ENCODE measurements at regions not wholly inside any gene's neighbourhood (a gene's known extent, or its start where the extent isn't known, plus 50 kb on each side); places are given as distances from the start of the nearest gene placed in this dataset.

DNA sequence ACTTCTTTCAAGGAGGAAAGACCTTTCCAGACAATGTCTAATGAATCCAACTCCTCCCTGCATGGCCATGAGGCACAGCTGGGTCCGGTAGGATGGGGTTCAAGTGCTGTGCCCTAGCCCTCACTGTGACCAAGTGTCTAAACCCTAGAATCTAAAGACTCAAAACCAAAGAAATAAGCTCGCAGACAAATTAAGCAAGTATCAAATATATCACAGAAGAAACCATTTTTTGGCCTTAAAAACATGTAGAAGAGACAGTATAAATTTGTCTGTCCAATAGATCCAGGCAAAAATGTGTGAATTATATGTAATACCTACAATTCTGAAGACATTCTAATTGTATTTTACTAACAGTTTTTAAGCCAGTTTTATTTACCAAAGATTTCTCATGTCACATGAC is 56.4 kb upstream of the WDR17 start:
- WGBS, 2 donors, result 68 to 75% methylated on average over 2 of the region's 2 CpGs
- intact Hi-C loops (cut with DNase I), result no loop called here
- Histone ChIP-seq H3K36me3 (replicated peaks in 1 of 2; ENCODE audit: insufficient read depth in 1 of 2, low read depth in 2 of 2) (no peaks in the 10 kb centered on the region), H3K4me3 (no peak overlapping the region), H3K27ac (no peak overlapping the region), H3K9me3 (no peaks in the 10 kb centered on the region), H3K4me1 (no peaks in the 10 kb centered on the region), H3K27me3 (no peaks in the 10 kb centered on the region)
- TF ChIP-seq, protein P1, sequence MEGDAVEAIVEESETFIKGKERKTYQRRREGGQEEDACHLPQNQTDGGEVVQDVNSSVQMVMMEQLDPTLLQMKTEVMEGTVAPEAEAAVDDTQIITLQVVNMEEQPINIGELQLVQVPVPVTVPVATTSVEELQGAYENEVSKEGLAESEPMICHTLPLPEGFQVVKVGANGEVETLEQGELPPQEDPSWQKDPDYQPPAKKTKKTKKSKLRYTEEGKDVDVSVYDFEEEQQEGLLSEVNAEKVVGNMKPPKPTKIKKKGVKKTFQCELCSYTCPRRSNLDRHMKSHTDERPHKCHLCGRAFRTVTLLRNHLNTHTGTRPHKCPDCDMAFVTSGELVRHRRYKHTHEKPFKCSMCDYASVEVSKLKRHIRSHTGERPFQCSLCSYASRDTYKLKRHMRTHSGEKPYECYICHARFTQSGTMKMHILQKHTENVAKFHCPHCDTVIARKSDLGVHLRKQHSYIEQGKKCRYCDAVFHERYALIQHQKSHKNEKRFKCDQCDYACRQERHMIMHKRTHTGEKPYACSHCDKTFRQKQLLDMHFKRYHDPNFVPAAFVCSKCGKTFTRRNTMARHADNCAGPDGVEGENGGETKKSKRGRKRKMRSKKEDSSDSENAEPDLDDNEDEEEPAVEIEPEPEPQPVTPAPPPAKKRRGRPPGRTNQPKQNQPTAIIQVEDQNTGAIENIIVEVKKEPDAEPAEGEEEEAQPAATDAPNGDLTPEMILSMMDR (IDR thresholded peaks at IDR 0.05), result no peak
- no peak for TF ChIP-seq POLR2A (IDR thresholded peaks at IDR 0.05)
- no peak for DNase-seq
- no peak for ATAC-seq

DNA sequence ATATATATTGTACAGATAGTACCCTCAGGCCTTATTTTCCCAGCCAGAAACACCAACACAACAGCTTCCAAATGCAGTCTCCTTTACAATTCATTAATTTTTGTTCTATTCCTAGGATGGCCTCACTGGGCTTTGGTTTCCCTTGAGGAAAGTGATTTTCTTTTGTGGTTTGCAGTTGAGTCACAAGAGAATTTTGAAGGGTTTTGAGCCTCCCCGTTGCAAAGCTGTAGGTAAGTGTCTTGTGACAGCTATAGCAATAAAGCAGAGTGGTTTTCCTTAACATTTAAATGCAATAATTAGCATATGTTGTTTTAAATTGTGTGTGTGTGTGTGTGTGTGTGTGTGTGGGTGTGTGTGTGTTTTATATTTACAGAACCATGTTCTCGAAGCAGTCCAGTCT is 54.1 kb upstream of the WDR17 start:
- H3K36me3 ChIP-seq (replicated peaks in 1 of 2; ENCODE audit: insufficient read depth in 1 of 2, low read depth in 2 of 2), result no peaks in the 10 kb centered on the region
- DNase-seq (no peak), ATAC-seq (no peak)
- H3K9me3 ChIP-seq, result no peaks in the 10 kb centered on the region
- H3K27ac ChIP-seq, result no peak overlapping the region
- 50 to 51% methylated on average over 2 of the region's 2 CpGs for WGBS, 2 donors
- no peaks in the 10 kb centered on the region for H3K27me3 ChIP-seq
- intact Hi-C loops (cut with DNase I), result no loop called here
- H3K4me1 ChIP-seq, result no peaks in the 10 kb centered on the region
- H3K4me3 ChIP-seq, result no peak overlapping the region
- no peak for TF ChIP-seq POLR2A (IDR thresholded peaks at IDR 0.05)
- TF ChIP-seq, protein P1 (IDR thresholded peaks at IDR 0.05), result no peak

DNA sequence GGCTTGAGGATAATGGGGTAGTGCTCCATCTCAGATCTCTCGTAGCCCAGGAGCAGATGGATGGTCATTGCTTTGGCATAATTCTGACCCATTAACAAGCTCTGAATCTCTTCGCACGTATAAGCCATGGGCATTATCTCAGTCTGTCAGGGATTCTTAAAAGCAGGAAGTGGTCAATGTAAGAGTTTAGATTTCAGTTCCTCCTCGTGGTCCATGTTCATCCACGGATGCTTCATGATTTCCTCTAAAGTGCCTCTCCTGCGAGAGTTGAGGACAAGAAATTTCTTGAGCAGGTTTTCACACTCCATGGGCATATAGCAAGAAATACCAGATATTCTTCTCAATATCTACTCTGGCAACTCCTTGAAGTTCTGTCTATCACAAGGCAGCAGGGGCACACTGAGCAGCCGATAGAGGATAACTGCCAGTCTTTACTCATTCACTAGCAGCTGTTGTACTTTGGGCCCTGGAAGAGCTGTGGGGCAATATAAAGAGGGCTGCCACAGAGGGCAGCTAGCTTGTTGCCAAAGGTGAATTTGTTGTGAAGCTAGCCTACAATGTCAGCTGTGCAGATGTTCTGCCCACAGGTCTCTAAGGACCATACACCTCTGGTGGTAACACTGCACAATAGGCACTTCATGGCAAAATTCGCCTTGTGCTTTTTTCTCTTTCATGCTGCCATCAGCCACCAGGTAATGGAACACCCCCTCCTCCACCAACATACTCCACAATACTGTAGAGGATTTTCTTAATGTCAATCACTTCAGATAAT is 52.0 kb upstream of the WDR17 start:
- Histone ChIP-seq H3K27ac (no peak overlapping the region), H3K9me3 (no peaks in the 10 kb centered on the region), H3K36me3 (replicated peaks in 1 of 2; ENCODE audit: insufficient read depth in 1 of 2, low read depth in 2 of 2) (no peaks in the 10 kb centered on the region), H3K4me3 (no peak overlapping the region), H3K4me1 (no peaks in the 10 kb centered on the region), H3K27me3 (no peaks in the 10 kb centered on the region)
- DNase-seq (no peak), ATAC-seq (no peak)
- TF ChIP-seq POLR2A (IDR thresholded peaks at IDR 0.05), result no peak
- TF ChIP-seq, protein P1 (IDR thresholded peaks at IDR 0.05), result no peak
- WGBS, 2 donors, result 54 to 72% methylated on average over 8 of the region's 8 CpGs
- intact Hi-C loops (cut with DNase I), result no loop called here

DNA sequence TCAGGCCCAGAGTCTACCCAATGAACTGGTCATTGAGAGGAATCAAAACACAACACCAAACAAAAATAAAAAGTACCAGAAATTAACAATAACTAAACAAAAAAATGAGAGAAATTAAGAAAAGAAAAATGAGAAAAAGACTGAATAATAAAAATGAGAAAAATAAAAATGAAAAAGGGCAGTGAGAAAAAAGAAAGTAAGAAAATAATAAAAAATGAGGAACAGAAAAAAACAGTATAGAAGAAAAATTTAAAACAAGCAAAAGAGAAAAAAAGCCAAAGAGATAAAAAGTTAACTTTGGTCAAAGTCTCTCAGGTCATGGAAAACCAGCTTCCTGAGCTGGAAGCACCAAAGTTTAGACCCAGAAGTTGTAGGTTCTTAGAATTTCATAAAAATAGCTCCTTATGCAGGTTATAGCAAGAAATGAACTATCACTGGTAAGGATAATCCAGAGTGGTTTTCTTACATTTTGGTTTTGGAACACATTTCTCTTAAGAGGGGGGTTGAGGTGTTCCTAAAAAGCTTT is 51.0 kb upstream of the WDR17 start:
- intact Hi-C loops (cut with DNase I), result no loop called here
- Histone ChIP-seq H3K27me3 (no peaks in the 10 kb centered on the region), H3K36me3 (replicated peaks in 1 of 2; ENCODE audit: insufficient read depth in 1 of 2, low read depth in 2 of 2) (no peaks in the 10 kb centered on the region), H3K4me1 (no peaks in the 10 kb centered on the region), H3K27ac (no peak overlapping the region), H3K4me3 (no peak overlapping the region), H3K9me3 (no peaks in the 10 kb centered on the region)
- ATAC-seq, result no peak
- TF ChIP-seq, protein P1 (IDR thresholded peaks at IDR 0.05), result no peak
- no peak for TF ChIP-seq POLR2A (IDR thresholded peaks at IDR 0.05)
- DNase-seq, result no peak
